KMS-11 (cell line): ENCODE measurements at regions not wholly inside any gene's neighbourhood (a gene's known extent, or its start where the extent isn't known, plus 50 kb on each side); places are given as distances from the start of the nearest gene placed in this dataset.

Source experiments
- H2AFZ ChIP-seq: fragments of 200-600 bp; sonication (generic); 2 replicates; pipeline ENCODE4 v1.6.1; 2016; ENCODE audit warnings: antibody characterized with exemption, mixed run types, low read depth
- H3K27ac ChIP-seq: fragments of 200-600 bp; sonication (generic); 2 replicates; pipeline ENCODE4 v1.6.1; 2016; ENCODE audit warnings: mild to moderate bottlenecking, mixed run types
- H3K27me3 ChIP-seq: fragments of 200-600 bp; sonication (generic); 2 replicates; pipeline ENCODE4 v1.6.1; 2017; ENCODE audit warnings: mild to moderate bottlenecking, low read depth, mixed run types, moderate library complexity; ENCODE audit not compliant: insufficient read depth
- H3K36me3 ChIP-seq: fragments of 200-600 bp; sonication (generic); 2 replicates; pipeline ENCODE4 v1.6.1; 2017; ENCODE audit warnings: mild to moderate bottlenecking, mixed run types; ENCODE audit not compliant: insufficient read depth
- H3K4me1 ChIP-seq: fragments of 200-600 bp; sonication (generic); 2 replicates; pipeline ENCODE4 v1.6.1; 2016; ENCODE audit warnings: mild to moderate bottlenecking, low read depth, mixed run types; ENCODE audit not compliant: poor library complexity, severe bottlenecking
- H3K4me2 ChIP-seq: fragments of 200-600 bp; sonication (generic); 2 replicates; pipeline ENCODE4 v1.7.0; 2016; ENCODE audit warnings: mild to moderate bottlenecking, mixed run types
- H3K4me3 ChIP-seq: fragments of 200-600 bp; sonication (generic); IDR thresholded peaks from 2 replicates; pipeline ENCODE4 v1.6.1; 2017; ENCODE audit warnings: low read depth, low read length, mixed read lengths; ENCODE audit not compliant: insufficient read depth
- H3K79me2 ChIP-seq: fragments of 200-600 bp; sonication (generic); 2 replicates; pipeline ENCODE4 v1.6.1; 2016; ENCODE audit warnings: low read depth, mixed run types; ENCODE audit not compliant: insufficient read depth
- H3K9ac ChIP-seq: fragments of 200-600 bp; sonication (generic); 2 replicates; pipeline ENCODE4 v1.6.1; 2016; ENCODE audit warnings: mild to moderate bottlenecking, mixed run types
- H4K20me1 ChIP-seq: fragments of 200-600 bp; sonication (generic); 2 replicates; pipeline ENCODE4 v1.6.1; 2016; ENCODE audit warnings: mild to moderate bottlenecking, mixed run types; ENCODE audit not compliant: insufficient read depth
- TF ChIP-seq, protein P1 (sequence below): fragments of 200-600 bp; sonication (generic); conservative IDR thresholded peaks from 2 replicates; pipeline ENCODE4 v1.6.1; 2017; ENCODE audit warnings: low read depth, mild to moderate bottlenecking, antibody characterized with exemption, low read length, moderate library complexity, mixed read lengths

DNA sequence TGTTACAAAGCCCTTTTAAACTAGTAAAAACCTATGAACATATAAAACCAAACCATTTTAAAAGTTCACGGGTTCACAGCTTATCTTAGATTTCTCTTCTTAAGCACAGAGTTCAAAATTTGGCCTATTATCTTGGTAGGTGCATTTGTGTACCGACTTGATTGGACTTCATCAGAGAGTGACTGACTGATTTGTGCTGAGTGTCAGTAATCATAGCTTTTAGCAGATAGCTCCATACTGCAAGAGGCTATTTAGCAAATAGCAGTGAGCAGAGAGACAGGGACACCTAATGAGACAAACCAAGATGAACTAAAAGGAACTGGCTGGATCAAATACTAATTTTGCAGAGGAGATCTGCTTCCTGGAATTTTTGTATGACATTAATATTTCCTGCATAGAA lies 274.5 kb downstream of the PRR16 start:
- Histone ChIP-seq H3K4me3 (no peak overlapping the region), H3K4me2 (no peak overlapping the region), H2AFZ (no peak overlapping the region), H4K20me1 (no peaks in the 10 kb centered on the region), H3K27me3 (no peaks in the 10 kb centered on the region), H3K4me1 (no peaks in the 10 kb centered on the region), H3K36me3 (no peaks in the 10 kb centered on the region), H3K9ac (no peak overlapping the region), H3K79me2 (no peaks in the 10 kb centered on the region), H3K27ac (no peak overlapping the region)
- TF ChIP-seq, protein P1, sequence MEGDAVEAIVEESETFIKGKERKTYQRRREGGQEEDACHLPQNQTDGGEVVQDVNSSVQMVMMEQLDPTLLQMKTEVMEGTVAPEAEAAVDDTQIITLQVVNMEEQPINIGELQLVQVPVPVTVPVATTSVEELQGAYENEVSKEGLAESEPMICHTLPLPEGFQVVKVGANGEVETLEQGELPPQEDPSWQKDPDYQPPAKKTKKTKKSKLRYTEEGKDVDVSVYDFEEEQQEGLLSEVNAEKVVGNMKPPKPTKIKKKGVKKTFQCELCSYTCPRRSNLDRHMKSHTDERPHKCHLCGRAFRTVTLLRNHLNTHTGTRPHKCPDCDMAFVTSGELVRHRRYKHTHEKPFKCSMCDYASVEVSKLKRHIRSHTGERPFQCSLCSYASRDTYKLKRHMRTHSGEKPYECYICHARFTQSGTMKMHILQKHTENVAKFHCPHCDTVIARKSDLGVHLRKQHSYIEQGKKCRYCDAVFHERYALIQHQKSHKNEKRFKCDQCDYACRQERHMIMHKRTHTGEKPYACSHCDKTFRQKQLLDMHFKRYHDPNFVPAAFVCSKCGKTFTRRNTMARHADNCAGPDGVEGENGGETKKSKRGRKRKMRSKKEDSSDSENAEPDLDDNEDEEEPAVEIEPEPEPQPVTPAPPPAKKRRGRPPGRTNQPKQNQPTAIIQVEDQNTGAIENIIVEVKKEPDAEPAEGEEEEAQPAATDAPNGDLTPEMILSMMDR: no peak

DNA sequence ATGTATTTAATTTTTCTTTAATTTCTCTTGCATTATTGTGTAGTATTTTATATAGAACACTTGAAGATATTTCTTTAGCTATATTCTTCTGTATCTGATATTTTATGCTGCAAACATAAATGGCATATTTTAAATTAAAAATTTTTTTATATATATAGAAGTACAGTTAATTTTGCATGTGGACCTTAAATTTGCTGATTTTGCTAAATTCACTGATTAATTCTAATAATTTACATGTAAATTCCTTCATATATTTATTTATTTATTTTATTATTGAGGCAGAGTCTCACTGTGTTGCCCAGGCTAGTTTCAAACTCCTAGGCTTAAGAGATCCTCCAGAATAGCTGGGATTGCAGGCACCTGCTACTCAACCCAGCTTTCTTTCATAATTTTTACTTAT lies 276.9 kb downstream of the PRR16 start:
- H3K9ac ChIP-seq: no peak overlapping the region
- no peaks in the 10 kb centered on the region for H3K4me1 ChIP-seq
- H3K79me2 ChIP-seq: no peaks in the 10 kb centered on the region
- no peaks in the 10 kb centered on the region for H4K20me1 ChIP-seq
- no peak overlapping the region for H3K4me2 ChIP-seq
- TF ChIP-seq, protein P1: no peak
- H2AFZ ChIP-seq: no peak overlapping the region
- H3K36me3 ChIP-seq: no peaks in the 10 kb centered on the region
- no peaks in the 10 kb centered on the region for H3K27me3 ChIP-seq
- H3K4me3 ChIP-seq: no peak overlapping the region
- H3K27ac ChIP-seq: no peak overlapping the region

DNA sequence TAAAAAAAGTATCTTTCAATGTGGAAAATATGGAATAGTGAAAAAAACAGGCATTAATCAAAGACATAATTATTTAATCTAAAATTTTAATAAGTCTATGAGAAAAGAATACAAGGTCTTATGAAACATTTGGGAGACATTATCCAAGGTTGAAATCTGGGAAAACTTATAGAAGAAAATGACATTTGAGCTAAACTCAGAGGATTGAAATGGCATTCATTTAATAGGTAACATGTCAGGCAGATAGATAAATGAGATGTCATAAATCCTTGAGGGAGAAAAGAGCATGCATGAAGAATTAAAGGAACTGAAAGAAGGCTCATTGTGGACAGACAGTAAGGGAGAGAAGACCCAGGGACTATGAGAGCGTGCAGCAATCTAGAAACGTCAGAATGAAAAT lies 284.4 kb downstream of the PRR16 start:
- Histone ChIP-seq H3K4me2 (no peak overlapping the region), H3K27me3 (no peaks in the 10 kb centered on the region), H3K27ac (no peak overlapping the region), H3K4me3 (no peak overlapping the region), H3K36me3 (no peaks in the 10 kb centered on the region), H4K20me1 (no peaks in the 10 kb centered on the region), H3K9ac (no peak overlapping the region), H2AFZ (no peak overlapping the region), H3K79me2 (no peaks in the 10 kb centered on the region), H3K4me1 (no peaks in the 10 kb centered on the region)
- TF ChIP-seq, protein P1: no peak

DNA sequence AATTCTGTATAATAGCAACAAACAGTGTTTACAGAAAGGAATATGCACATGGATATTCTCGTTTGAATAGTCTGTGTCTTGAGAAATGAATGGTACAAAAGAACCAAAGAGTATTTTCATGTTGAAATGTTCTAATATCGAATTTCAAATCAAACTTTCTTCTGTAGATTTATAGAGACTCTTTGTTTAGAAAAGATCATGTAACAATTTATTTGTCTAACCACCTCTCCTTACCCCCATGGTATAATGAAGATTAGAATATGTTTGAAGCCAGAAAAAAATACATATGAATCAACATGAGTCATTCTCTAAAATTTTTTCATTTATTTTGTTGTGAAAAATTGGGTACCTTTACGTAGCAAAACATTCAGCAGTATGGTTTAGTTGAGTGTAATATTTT lies 285.6 kb downstream of the PRR16 start:
- Histone ChIP-seq H3K27me3 (no peaks in the 10 kb centered on the region), H4K20me1 (no peaks in the 10 kb centered on the region), H3K27ac (no peak overlapping the region), H3K36me3 (no peaks in the 10 kb centered on the region), H3K4me3 (no peak overlapping the region), H3K79me2 (no peaks in the 10 kb centered on the region), H3K4me1 (no peaks in the 10 kb centered on the region), H3K4me2 (no peak overlapping the region), H2AFZ (no peak overlapping the region), H3K9ac (no peak overlapping the region)
- TF ChIP-seq, protein P1: no peak

DNA sequence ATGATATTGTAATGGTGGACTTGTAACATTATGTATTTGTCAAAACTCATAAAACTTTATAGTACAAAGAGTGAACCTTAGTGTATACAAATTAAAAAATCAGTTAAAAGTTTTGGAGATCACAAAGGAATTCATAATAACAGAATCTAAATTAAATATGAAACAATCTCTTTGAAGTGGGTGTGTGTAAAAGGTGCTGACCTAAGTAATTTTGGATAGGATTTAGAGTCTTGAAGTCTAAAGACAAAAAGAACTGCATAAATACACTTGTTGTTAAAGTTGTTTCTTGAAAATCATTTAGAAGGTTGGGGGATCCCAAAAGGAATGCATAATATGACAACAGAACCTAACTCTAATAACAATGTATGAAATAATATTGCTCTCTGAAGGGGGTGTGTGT lies 295.5 kb downstream of the PRR16 start:
- TF ChIP-seq, protein P1: no peak
- no peaks in the 10 kb centered on the region for H3K36me3 ChIP-seq
- H3K4me3 ChIP-seq: no peak overlapping the region
- no peak overlapping the region for H3K4me2 ChIP-seq
- no peaks in the 10 kb centered on the region for H3K4me1 ChIP-seq
- H3K27me3 ChIP-seq: no peaks in the 10 kb centered on the region
- H3K9ac ChIP-seq: no peak overlapping the region
- no peak overlapping the region for H2AFZ ChIP-seq
- H4K20me1 ChIP-seq: no peaks in the 10 kb centered on the region
- no peaks in the 10 kb centered on the region for H3K79me2 ChIP-seq
- no peak overlapping the region for H3K27ac ChIP-seq
